OCI-LY1 (cell line): ENCODE measurements at regions not wholly inside any gene's neighbourhood (a gene's known extent, or its start where the extent isn't known, plus 50 kb on each side); places are given as distances from the start of the nearest gene placed in this dataset.

ENCODE experiments used
- H2AFZ ChIP-seq: fragments of 200-600 bp; sonication (generic), shearing (Covaris generic); 2 replicates; pipeline ENCODE4 v1.6.0; 2014; ENCODE audit warnings: antibody characterized with exemption, mild to moderate bottlenecking, low read length
- H3F3A ChIP-seq: fragments of 200-600 bp; sonication (generic), shearing (Covaris generic); 2 replicates; pipeline ENCODE4 v1.6.0; 2014; ENCODE audit warnings: mild to moderate bottlenecking, antibody characterized with exemption, low read length, moderate library complexity; ENCODE audit not compliant: insufficient read depth
- H3K27ac ChIP-seq: fragments of 200-600 bp; sonication (generic); 2 replicates; pipeline ENCODE4 v1.5.1; 2014; ENCODE audit warnings: low read length, mixed run types, mild to moderate bottlenecking, low read depth; ENCODE audit not compliant: poor library complexity, severe bottlenecking
- H3K27me3 ChIP-seq: fragments of 200-600 bp; sonication (generic); 2 replicates; pipeline ENCODE4 v1.6.0; 2014; ENCODE audit warnings: antibody characterized with exemption, mild to moderate bottlenecking, low read length, moderate library complexity; ENCODE audit not compliant: insufficient read depth
- H3K36me3 ChIP-seq: fragments of 200-600 bp; sonication (generic); 2 replicates; pipeline ENCODE4 v1.6.1; 2014; ENCODE audit warnings: mild to moderate bottlenecking, antibody characterized with exemption, low read length, moderate library complexity, mixed read lengths; ENCODE audit not compliant: insufficient read depth
- H3K4me1 ChIP-seq: fragments of 200-600 bp; sonication (generic); 2 replicates; pipeline ENCODE4 v1.5.1; 2014; ENCODE audit warnings: mild to moderate bottlenecking, low read length, moderate library complexity; ENCODE audit not compliant: insufficient read depth, severe bottlenecking
- H3K4me2 ChIP-seq: fragments of 200-600 bp; sonication (generic), shearing (Covaris generic); 2 replicates; pipeline ENCODE4 v1.6.1; 2014; ENCODE audit warnings: low read length
- H3K4me3 ChIP-seq: fragments of 200-600 bp; sonication (generic); 2 replicates; pipeline ENCODE4 v1.5.1; 2014; ENCODE audit warnings: low read length, low read depth, mild to moderate bottlenecking, mixed read lengths; ENCODE audit not compliant: poor library complexity, severe bottlenecking
- H3K79me2 ChIP-seq: fragments of 200-600 bp; shearing (Covaris generic); 2 replicates; pipeline ENCODE4 v1.6.1; 2016; ENCODE audit warnings: mixed run types, low read length, mixed read lengths; ENCODE audit not compliant: insufficient read depth
- H3K9ac ChIP-seq: fragments of 200-600 bp; sonication (generic), shearing (Covaris generic); 2 replicates; pipeline ENCODE4 v1.6.1; 2014; ENCODE audit warnings: mild to moderate bottlenecking, low read length, mixed read lengths
- H3K9me2 ChIP-seq: fragments of 200-600 bp; sonication (generic), shearing (Covaris generic); 2 replicates; pipeline ENCODE4 v1.6.1; 2014; ENCODE audit warnings: low read depth, mild to moderate bottlenecking, low read length, mixed read lengths
- H3K9me3 ChIP-seq: fragments of 200-600 bp; shearing (Covaris generic); 2 replicates; pipeline ENCODE4 v1.6.1; 2014; ENCODE audit warnings: low read length, mixed read lengths
- H4K20me1 ChIP-seq: fragments of 200-600 bp; sonication (generic), shearing (Covaris generic); 2 replicates; pipeline ENCODE4 v1.6.0; 2016; ENCODE audit warnings: mild to moderate bottlenecking, low read length; ENCODE audit not compliant: insufficient read depth
- EZH2 ChIP-seq: fragments of 200-600 bp; sonication (generic), shearing (Covaris generic); IDR thresholded peaks from 2 replicates; pipeline ENCODE4 v1.8.0; 2017; ENCODE audit warnings: borderline replicate concordance, mixed run types, mild to moderate bottlenecking, antibody characterized with exemption, low read length, moderate library complexity, mixed read lengths
- TF ChIP-seq, protein P1 (sequence below): fragments of 200-600 bp; sonication (generic), shearing (Covaris generic); IDR thresholded peaks from 2 replicates; pipeline ENCODE4 v1.5.1; 2017; ENCODE audit warnings: mild to moderate bottlenecking, antibody characterized with exemption, low read length, moderate library complexity, mixed read lengths

DNA sequence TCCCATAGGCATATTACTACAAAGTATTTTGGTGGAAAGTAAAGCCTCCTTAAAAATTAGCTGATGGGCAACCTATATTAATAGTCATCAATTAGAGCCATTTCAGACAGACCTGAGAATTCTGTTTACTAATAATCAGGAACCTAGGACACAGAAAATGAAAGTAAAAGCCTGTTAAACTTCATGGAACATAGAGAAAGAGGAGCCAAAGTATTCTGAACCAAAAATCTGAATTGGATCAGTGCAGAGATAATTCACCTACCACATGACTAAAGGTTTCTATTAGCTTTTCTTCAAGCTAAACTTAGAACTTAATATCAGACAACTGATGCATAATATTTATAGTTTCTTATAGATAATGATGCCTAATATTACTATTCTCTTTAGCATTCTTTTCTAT lies 204.5 kb upstream of the RHOBTB1 start:
- no peak overlapping the region for H3K27ac ChIP-seq
- H3K27me3 ChIP-seq: no peaks in the 10 kb centered on the region
- no peak overlapping the region for H3K4me2 ChIP-seq
- TF ChIP-seq, protein P1, sequence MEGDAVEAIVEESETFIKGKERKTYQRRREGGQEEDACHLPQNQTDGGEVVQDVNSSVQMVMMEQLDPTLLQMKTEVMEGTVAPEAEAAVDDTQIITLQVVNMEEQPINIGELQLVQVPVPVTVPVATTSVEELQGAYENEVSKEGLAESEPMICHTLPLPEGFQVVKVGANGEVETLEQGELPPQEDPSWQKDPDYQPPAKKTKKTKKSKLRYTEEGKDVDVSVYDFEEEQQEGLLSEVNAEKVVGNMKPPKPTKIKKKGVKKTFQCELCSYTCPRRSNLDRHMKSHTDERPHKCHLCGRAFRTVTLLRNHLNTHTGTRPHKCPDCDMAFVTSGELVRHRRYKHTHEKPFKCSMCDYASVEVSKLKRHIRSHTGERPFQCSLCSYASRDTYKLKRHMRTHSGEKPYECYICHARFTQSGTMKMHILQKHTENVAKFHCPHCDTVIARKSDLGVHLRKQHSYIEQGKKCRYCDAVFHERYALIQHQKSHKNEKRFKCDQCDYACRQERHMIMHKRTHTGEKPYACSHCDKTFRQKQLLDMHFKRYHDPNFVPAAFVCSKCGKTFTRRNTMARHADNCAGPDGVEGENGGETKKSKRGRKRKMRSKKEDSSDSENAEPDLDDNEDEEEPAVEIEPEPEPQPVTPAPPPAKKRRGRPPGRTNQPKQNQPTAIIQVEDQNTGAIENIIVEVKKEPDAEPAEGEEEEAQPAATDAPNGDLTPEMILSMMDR: no peak
- no peak for TF ChIP-seq EZH2
- H2AFZ ChIP-seq: no peak overlapping the region
- no peaks in the 10 kb centered on the region for H3F3A ChIP-seq
- H3K4me3 ChIP-seq: no peak overlapping the region
- no peaks in the 10 kb centered on the region for H3K4me1 ChIP-seq
- no peak overlapping the region for H3K9ac ChIP-seq
- no peaks in the 10 kb centered on the region for H3K36me3 ChIP-seq
- H3K79me2 ChIP-seq: no peaks in the 10 kb centered on the region
- H3K9me3 ChIP-seq: no peaks in the 10 kb centered on the region
- H3K9me2 ChIP-seq: no peaks in the 10 kb centered on the region
- no peaks in the 10 kb centered on the region for H4K20me1 ChIP-seq

DNA sequence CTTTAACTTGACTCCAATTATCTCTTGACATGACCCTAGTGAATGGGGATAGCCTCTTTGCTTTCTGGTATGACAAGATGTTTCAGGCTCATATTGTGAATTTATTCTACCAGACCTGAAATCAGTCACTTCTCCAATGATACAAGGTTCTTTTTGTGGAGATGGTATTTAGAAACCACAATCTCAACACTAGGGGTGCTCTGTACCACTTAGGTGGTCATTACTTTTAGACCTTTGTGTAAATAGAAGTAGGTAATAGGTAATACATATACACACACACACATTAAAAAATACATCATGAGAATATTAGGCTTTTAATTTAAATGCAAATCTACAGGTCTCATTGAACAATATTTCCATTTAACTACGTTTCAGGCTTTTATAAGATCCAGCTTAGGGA lies 199.0 kb upstream of the RHOBTB1 start:
- no peaks in the 10 kb centered on the region for H3F3A ChIP-seq
- H3K9ac ChIP-seq: no peak overlapping the region
- H3K9me2 ChIP-seq: no peaks in the 10 kb centered on the region
- H3K27ac ChIP-seq: no peak overlapping the region
- H3K36me3 ChIP-seq: no peaks in the 10 kb centered on the region
- H3K79me2 ChIP-seq: no peaks in the 10 kb centered on the region
- H4K20me1 ChIP-seq: no peaks in the 10 kb centered on the region
- no peak overlapping the region for H2AFZ ChIP-seq
- H3K27me3 ChIP-seq: no peaks in the 10 kb centered on the region
- no peak overlapping the region for H3K4me3 ChIP-seq
- no peak for TF ChIP-seq EZH2
- TF ChIP-seq, protein P1: no peak; the same call in 1 of the 2 replicates
- no peaks in the 10 kb centered on the region for H3K4me1 ChIP-seq
- H3K9me3 ChIP-seq: no peaks in the 10 kb centered on the region
- H3K4me2 ChIP-seq: no peak overlapping the region

DNA sequence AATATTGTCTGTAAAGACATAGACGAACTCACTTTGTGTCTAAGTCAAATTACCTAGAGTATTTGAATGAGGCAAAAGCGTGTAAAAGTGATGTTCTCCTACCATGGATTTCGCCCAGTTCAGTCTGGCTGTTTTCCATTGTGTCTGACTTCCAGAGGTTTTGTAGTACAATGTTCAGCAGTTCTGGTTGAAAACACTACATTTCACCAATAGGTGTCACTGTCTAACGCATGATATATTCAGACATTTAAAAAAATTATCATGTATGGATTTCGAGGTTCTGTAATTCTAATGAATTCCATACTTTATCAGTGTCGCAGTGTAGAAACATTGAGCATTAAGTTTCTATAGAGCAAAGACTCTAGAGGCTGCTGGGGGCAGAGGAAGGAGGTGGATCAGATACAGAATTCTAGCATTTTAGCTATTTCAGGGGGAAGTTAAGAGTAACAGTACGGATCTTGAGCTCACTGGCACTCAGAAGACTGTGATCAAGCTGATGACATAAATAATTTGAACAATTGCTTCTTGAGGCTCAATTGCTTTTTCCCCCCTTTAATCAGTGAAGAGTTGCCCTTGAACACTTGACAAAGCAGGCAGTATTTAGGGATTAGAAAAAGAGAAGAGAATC lies 196.9 kb upstream of the RHOBTB1 start:
- H4K20me1 ChIP-seq: no peaks in the 10 kb centered on the region
- H3K4me3 ChIP-seq: no peak overlapping the region
- no peaks in the 10 kb centered on the region for H3K9me2 ChIP-seq
- no peaks in the 10 kb centered on the region for H3K27me3 ChIP-seq
- no peak for TF ChIP-seq EZH2
- TF ChIP-seq, protein P1: peak; percentile 57
- H2AFZ ChIP-seq: no peak overlapping the region
- H3K27ac ChIP-seq: no peak overlapping the region
- no peak overlapping the region for H3K9ac ChIP-seq
- no peaks in the 10 kb centered on the region for H3K9me3 ChIP-seq
- peaks cover 19% of the 10 kb centered on the region for H3K4me1 ChIP-seq
- H3K4me2 ChIP-seq: no peak overlapping the region
- no peaks in the 10 kb centered on the region for H3K36me3 ChIP-seq
- H3K79me2 ChIP-seq: no peaks in the 10 kb centered on the region
- no peaks in the 10 kb centered on the region for H3F3A ChIP-seq
